ENCODE measurements at regions not wholly inside any gene's neighbourhood (a gene's known extent, or its start where the extent isn't known, plus 50 kb on each side); places are given as distances from the start of the nearest gene placed in this dataset.

DNA sequence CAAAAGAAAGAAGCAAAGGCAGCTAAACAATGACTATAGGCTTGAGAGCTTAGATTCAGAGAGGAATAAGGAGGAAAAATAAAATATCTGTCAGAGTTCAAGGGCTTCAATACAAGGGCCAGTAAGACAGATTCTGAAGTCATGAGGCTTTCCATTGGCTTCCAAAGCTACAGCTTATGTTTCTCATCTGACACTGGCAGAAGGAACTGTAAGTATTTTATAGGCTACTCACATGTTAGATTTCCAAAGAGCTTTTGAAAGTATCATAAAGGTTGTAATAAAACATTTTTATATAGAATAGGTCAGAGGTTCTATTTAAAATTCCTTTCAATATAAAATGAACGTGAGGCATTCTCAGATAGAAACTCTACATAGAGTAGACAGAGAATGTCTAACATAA is 746.6 kb upstream of the NXPH2 start:
- TF ChIP-seq EP300 (IDR thresholded peaks at IDR 0.05) (no peak), POLR2A (IDR thresholded peaks at IDR 0.05; ENCODE audit: low read depth) (no peak), POLR2AphosphoS5 (IDR thresholded peaks at IDR 0.05) (no peak)
- TF ChIP-seq, protein P1, sequence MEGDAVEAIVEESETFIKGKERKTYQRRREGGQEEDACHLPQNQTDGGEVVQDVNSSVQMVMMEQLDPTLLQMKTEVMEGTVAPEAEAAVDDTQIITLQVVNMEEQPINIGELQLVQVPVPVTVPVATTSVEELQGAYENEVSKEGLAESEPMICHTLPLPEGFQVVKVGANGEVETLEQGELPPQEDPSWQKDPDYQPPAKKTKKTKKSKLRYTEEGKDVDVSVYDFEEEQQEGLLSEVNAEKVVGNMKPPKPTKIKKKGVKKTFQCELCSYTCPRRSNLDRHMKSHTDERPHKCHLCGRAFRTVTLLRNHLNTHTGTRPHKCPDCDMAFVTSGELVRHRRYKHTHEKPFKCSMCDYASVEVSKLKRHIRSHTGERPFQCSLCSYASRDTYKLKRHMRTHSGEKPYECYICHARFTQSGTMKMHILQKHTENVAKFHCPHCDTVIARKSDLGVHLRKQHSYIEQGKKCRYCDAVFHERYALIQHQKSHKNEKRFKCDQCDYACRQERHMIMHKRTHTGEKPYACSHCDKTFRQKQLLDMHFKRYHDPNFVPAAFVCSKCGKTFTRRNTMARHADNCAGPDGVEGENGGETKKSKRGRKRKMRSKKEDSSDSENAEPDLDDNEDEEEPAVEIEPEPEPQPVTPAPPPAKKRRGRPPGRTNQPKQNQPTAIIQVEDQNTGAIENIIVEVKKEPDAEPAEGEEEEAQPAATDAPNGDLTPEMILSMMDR (IDR thresholded peaks at IDR 0.05), result no peak
- intact Hi-C loops (cut with DNase I), result no loop called here

DNA sequence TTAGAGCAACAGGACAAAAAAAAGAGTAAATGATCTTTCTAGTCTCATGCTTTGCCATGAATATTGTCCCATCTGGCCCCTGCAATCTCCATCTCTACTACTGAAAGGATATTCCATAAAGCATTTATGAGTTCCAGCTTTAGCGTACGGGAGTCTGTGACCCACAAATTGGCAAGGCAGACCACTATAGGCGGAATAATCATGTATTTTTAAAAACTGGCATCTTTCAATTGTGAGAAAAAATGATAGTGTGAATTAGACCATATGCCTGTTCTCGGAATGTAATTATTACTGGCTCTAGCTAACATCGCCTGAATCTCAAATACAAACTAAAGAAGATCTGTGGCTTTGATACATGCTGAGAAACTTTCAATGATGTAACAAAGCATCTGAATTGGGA is 738.1 kb upstream of the NXPH2 start:
- H3K4me3 ChIP-seq, result no peak overlapping the region
- H3K36me3 ChIP-seq, result no peaks in the 10 kb centered on the region
- no peak overlapping the region for H3K27ac ChIP-seq (replicated peaks in 1 of 4)
- no peak for DNase-seq (ENCODE audit: extremely low spot score)
- no peak for TF ChIP-seq EP300 (IDR thresholded peaks at IDR 0.05)
- TF ChIP-seq, protein P1 (IDR thresholded peaks at IDR 0.05), result no peak
- no peak for TF ChIP-seq POLR2A (IDR thresholded peaks at IDR 0.05; ENCODE audit: low read depth)
- no peak for TF ChIP-seq POLR2AphosphoS5 (IDR thresholded peaks at IDR 0.05)
- H3K27me3 ChIP-seq, result no peaks in the 10 kb centered on the region
- WGBS, result 90% methylated on average over 5 of the region's 5 CpGs
- intact Hi-C loops (cut with DNase I), result no loop called here
- no peaks in the 10 kb centered on the region for H3K4me1 ChIP-seq
- H3K9me3 ChIP-seq, result no peaks in the 10 kb centered on the region

More for the DNA sequence above, 746.6 kb upstream of the NXPH2 start:
- H3K4me1 ChIP-seq, result peaks cover 0 to 2% (median 0%) of the 10 kb centered on the region in 4 donors
- H3K27me3 ChIP-seq, result no peaks in the 10 kb centered on the region
- 76% methylated on average over 1 of the region's 1 CpG for WGBS
- no peaks in the 10 kb centered on the region for H3K9me3 ChIP-seq
- no peak overlapping the region for H3K4me3 ChIP-seq
- H3K27ac ChIP-seq (replicated peaks in 1 of 4), result no peak overlapping the region
- H3K36me3 ChIP-seq, result no peaks in the 10 kb centered on the region
- DNase-seq (ENCODE audit: extremely low spot score), result no peak

DNA sequence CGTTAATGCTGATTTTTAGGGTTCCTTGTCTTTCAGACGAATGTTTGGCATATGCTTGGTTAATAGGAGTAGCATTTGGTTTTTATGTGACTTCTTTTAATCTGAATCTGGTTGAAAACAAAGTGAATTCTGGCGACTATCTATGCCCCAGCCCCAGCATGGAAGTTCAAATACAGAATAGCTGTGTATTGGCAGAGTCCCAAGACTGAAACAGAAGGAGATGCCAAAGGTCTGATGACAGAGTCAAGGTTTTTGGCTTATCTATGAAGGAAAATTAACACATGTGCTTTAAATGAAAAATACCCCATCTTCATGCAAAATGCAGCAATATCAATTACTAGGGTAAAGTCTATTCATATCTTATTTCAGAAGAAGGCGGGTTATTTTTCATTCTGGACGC is 734.8 kb upstream of the NXPH2 start:
- TF ChIP-seq EP300 (IDR thresholded peaks at IDR 0.05) (no peak), POLR2A (IDR thresholded peaks at IDR 0.05; ENCODE audit: low read depth) (no peak), POLR2AphosphoS5 (IDR thresholded peaks at IDR 0.05) (no peak)
- TF ChIP-seq, protein P1 (IDR thresholded peaks at IDR 0.05), result no peak
- WGBS, result 81% methylated on average over 5 of the region's 5 CpGs
- no peak overlapping the region for H3K4me3 ChIP-seq

DNA sequence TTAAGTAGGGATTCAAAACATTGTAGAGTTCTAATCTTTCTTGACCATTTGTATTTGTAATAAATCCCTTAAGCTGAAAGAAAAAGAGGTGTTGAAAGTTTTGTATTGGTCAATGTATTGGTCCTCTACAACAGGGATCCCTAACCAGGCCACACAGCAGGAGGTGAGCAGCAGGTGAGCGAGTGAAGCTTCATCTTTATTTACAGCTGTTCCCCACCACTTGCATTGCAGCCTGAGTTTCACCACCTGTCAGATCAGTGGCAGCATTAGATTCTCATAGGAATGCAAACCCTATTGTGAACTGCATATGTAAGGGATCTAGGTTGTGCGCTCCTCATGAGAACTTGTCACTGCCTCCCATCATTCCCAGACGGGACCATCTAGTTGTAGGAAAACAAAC is 715.7 kb upstream of the NXPH2 start:
- intact Hi-C loops (cut with DNase I), result no loop called here
- Histone ChIP-seq H3K9me3 (peaks cover 0 to 23% (median 0%) of the 10 kb centered on the region in 4 donors), H3K27ac (replicated peaks in 1 of 4) (no peak overlapping the region), H3K4me3 (no peak overlapping the region), H3K27me3 (no peaks in the 10 kb centered on the region), H3K4me1 (no peaks in the 10 kb centered on the region), H3K36me3 (no peaks in the 10 kb centered on the region)
- no peak for DNase-seq (ENCODE audit: extremely low spot score)
- TF ChIP-seq, protein P1 (IDR thresholded peaks at IDR 0.05), result no peak
- TF ChIP-seq POLR2A (IDR thresholded peaks at IDR 0.05; ENCODE audit: low read depth) (no peak), POLR2AphosphoS5 (IDR thresholded peaks at IDR 0.05) (no peak), EP300 (IDR thresholded peaks at IDR 0.05) (no peak)
- 72% methylated on average over 3 of the region's 3 CpGs for WGBS

More for the DNA sequence above, 734.8 kb upstream of the NXPH2 start:
- H3K27me3 ChIP-seq, result no peaks in the 10 kb centered on the region
- no peak overlapping the region for H3K27ac ChIP-seq (replicated peaks in 1 of 4)
- no peaks in the 10 kb centered on the region for H3K36me3 ChIP-seq
- no peaks in the 10 kb centered on the region for H3K9me3 ChIP-seq
- H3K4me1 ChIP-seq, result no peaks in the 10 kb centered on the region
- intact Hi-C loops (cut with DNase I), result no loop called here
- no peak for DNase-seq (ENCODE audit: extremely low spot score)

DNA sequence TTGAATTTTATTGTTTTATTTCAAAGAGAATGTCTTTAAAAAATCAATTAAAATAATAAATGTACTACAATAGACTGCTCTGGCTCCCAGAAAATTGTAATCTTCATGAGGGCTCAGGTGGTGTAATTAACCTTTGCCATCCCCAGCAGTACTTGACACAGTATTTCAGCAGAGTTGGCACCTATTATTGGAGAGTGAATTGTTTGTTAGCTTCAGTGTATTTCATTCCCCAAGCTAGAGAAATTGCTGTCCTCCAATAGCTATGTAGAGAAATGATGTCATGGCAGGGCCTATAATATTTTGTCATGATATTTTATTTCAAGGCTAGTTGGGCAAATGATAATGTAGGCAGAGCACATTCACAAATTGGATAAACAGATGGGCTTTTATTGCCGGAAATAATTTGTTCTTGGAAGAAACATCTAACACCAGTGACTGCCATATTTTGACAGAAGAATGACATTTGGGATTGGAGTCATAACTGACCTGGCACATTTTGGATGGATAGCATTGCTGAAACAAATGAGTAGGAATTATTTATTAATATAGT is 712.0 kb upstream of the NXPH2 start:
- TF ChIP-seq EP300 (IDR thresholded peaks at IDR 0.05) (no peak), POLR2AphosphoS5 (IDR thresholded peaks at IDR 0.05) (no peak), POLR2A (IDR thresholded peaks at IDR 0.05; ENCODE audit: low read depth) (no peak)
- TF ChIP-seq, protein P1 (IDR thresholded peaks at IDR 0.05), result no peak
- Histone ChIP-seq H3K4me3 (no peak overlapping the region), H3K4me1 (no peaks in the 10 kb centered on the region), H3K27me3 (no peaks in the 10 kb centered on the region), H3K27ac (replicated peaks in 1 of 4) (no peak overlapping the region), H3K36me3 (no peaks in the 10 kb centered on the region), H3K9me3 (no peaks in the 10 kb centered on the region)
- WGBS, result 85% methylated on average over 1 of the region's 1 CpG
- DNase-seq (ENCODE audit: extremely low spot score), result no peak
- intact Hi-C loops (cut with DNase I), result no loop called here

Measured in esophagus muscularis mucosa (tissue), 4 donors.